ENCODE measurements at regions not wholly inside any gene's neighbourhood (a gene's known extent, or its start where the extent isn't known, plus 50 kb on each side); places are given as distances from the start of the nearest gene placed in this dataset.

DNA sequence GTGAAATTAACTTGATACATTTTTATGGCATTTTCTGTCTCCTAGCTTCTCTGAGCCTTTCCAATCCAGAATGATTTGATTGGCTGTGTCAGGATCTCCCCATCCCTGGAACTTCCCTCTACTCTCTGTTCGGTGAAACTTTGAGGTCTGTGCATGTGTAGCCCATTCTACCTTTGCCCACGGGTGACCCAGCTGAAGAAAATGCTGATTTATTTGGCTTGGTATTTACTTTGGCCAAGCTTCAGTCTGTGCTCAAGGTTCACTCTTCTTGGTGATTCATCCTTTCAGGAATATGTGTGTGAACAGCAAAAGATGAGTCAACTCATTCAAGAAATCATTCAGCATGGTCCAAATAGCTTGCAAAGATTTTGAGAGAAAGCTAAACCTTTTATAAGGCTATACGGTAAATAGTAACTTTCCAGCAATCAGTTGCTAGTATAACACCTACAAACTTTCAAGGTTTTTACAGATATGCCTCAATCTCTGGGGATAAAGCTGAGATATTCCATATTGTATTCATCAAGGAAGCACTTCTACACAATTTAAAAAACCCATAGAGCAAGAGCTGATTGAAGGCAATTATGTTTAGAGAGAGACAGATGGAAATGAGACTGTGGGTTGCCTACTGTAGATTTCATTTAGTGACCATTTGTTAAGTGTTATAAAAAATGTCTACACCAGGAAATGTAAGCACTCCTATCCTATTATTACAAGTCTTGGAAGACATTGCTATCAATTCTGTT lies 233.9 kb upstream of the CXXC4 start:
- Histone ChIP-seq H3K36me3 (ENCODE audit: insufficient read depth, low read length, poor library complexity, severe bottlenecking) (no peaks in the 10 kb centered on the region), H3K27me3 (replicated peaks; ENCODE audit: insufficient read depth, low read depth, low read length, poor library complexity) (no peaks in the 10 kb centered on the region), H3K4me1 (ENCODE audit: insufficient read depth, low read length, poor library complexity, severe bottlenecking) (no peaks in the 10 kb centered on the region), H3K27ac (ENCODE audit: low read depth, low read length, poor library complexity, severe bottlenecking) (no peak overlapping the region), H3K9me3 (ENCODE audit: low read depth, low read length, poor library complexity, severe bottlenecking) (no peaks in the 10 kb centered on the region), H3K4me3 (ENCODE audit: low read depth, low read length, poor library complexity, severe bottlenecking) (no peak overlapping the region)
- TF ChIP-seq, protein P1, sequence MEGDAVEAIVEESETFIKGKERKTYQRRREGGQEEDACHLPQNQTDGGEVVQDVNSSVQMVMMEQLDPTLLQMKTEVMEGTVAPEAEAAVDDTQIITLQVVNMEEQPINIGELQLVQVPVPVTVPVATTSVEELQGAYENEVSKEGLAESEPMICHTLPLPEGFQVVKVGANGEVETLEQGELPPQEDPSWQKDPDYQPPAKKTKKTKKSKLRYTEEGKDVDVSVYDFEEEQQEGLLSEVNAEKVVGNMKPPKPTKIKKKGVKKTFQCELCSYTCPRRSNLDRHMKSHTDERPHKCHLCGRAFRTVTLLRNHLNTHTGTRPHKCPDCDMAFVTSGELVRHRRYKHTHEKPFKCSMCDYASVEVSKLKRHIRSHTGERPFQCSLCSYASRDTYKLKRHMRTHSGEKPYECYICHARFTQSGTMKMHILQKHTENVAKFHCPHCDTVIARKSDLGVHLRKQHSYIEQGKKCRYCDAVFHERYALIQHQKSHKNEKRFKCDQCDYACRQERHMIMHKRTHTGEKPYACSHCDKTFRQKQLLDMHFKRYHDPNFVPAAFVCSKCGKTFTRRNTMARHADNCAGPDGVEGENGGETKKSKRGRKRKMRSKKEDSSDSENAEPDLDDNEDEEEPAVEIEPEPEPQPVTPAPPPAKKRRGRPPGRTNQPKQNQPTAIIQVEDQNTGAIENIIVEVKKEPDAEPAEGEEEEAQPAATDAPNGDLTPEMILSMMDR (conservative IDR thresholded peaks at IDR 0.05; ENCODE audit: low read depth, low read length) = no peak
- TF ChIP-seq EZH2 (IDR thresholded peaks at IDR 0.05; ENCODE audit: borderline replicate concordance, low read depth, low read length, poor library complexity, severe bottlenecking) = no peak
- no TSS peak for BruUV-seq (replicated peaks)
- no peak for DNase-seq (ENCODE audit: low spot score)
- POLR2A ChIA-PET (ENCODE audit: low non-redundant PET) = no interaction called here
- CTCF ChIA-PET = no interaction called here
- intact Hi-C loops (cut with micrococcal nuclease; ENCODE audit: unreplicated experiment) = no loop called here

DNA sequence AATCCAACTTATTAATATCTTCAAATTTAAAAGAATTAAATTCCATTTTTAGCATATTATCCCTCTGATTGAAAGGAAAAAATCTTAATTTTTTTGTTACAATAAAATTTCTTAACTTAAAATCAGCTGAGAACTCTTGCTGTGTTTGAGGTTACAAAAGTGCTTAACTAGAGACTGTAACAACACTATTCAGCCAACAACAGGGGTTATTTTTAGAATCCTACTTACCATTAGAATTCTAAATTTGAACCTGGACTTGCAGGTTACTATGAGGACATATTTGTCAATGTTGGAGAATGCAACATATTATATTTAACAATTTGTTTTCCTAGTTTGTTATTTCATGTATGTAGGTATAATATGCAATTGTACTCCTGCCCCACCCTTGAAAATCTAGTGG lies 238.1 kb upstream of the CXXC4 start:
- Histone ChIP-seq H3K27ac (ENCODE audit: low read depth, low read length, poor library complexity, severe bottlenecking) (no peak overlapping the region), H3K27me3 (replicated peaks; ENCODE audit: insufficient read depth, low read depth, low read length, poor library complexity) (no peaks in the 10 kb centered on the region), H3K4me3 (ENCODE audit: low read depth, low read length, poor library complexity, severe bottlenecking) (no peak overlapping the region), H3K36me3 (ENCODE audit: insufficient read depth, low read length, poor library complexity, severe bottlenecking) (no peaks in the 10 kb centered on the region), H3K4me1 (ENCODE audit: insufficient read depth, low read length, poor library complexity, severe bottlenecking) (no peaks in the 10 kb centered on the region), H3K9me3 (ENCODE audit: low read depth, low read length, poor library complexity, severe bottlenecking) (no peaks in the 10 kb centered on the region)
- CTCF ChIA-PET = no interaction called here
- no TSS peak for BruUV-seq (replicated peaks)
- TF ChIP-seq, protein P1 (conservative IDR thresholded peaks at IDR 0.05; ENCODE audit: low read depth, low read length) = no peak
- intact Hi-C loops (cut with micrococcal nuclease; ENCODE audit: unreplicated experiment) = no loop called here
- POLR2A ChIA-PET (ENCODE audit: low non-redundant PET) = no interaction called here
- DNase-seq (ENCODE audit: low spot score) = no peak

DNA sequence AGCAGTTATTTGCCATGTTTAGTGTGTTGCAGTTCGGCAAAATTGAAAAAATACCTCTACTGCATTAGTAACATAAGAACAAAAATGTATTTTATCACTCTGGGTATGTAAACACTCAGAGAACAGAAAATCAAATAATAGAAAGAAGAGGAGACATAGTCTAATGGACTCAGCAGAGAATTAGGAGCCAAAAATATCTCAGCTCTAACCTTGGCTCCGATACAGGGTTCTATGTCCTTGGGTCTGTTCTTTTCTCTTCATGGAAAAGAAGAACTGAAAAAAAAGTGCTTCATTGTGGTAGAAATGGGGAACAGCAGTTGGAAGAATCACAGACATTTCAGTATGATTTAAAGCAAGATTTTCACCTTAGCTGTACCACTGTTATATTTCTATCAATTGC lies 240.5 kb upstream of the CXXC4 start:
- DNase-seq (ENCODE audit: low spot score) = no peak
- no peaks in the 10 kb centered on the region for H3K27me3 ChIP-seq (replicated peaks; ENCODE audit: insufficient read depth, low read depth, low read length, poor library complexity)
- no peak overlapping the region for H3K27ac ChIP-seq (ENCODE audit: low read depth, low read length, poor library complexity, severe bottlenecking)
- CTCF ChIA-PET = no interaction called here
- TF ChIP-seq EZH2 (IDR thresholded peaks at IDR 0.05; ENCODE audit: borderline replicate concordance, low read depth, low read length, poor library complexity, severe bottlenecking) = no peak
- TF ChIP-seq, protein P1 (conservative IDR thresholded peaks at IDR 0.05; ENCODE audit: low read depth, low read length) = no peak
- no peaks in the 10 kb centered on the region for H3K9me3 ChIP-seq (ENCODE audit: low read depth, low read length, poor library complexity, severe bottlenecking)
- no TSS peak for BruUV-seq (replicated peaks)
- no peaks in the 10 kb centered on the region for H3K4me1 ChIP-seq (ENCODE audit: insufficient read depth, low read length, poor library complexity, severe bottlenecking)
- intact Hi-C loops (cut with micrococcal nuclease; ENCODE audit: unreplicated experiment) = no loop called here
- H3K4me3 ChIP-seq (ENCODE audit: low read depth, low read length, poor library complexity, severe bottlenecking) = no peak overlapping the region
- H3K36me3 ChIP-seq (ENCODE audit: insufficient read depth, low read length, poor library complexity, severe bottlenecking) = no peaks in the 10 kb centered on the region
- POLR2A ChIA-PET (ENCODE audit: low non-redundant PET) = no interaction called here
